ENCODE measurements at regions not wholly inside any gene's neighbourhood (a gene's known extent, or its start where the extent isn't known, plus 50 kb on each side); places are given as distances from the start of the nearest gene placed in this dataset.
A peak's percentile ranks its signal among the peaks of the same experiment; 100 is the strongest.
"Not testable (repeated sequence)": the region's sequence is repeated elsewhere in the genome, so short reads cannot be mapped to it uniquely, and the experiment has no call there.

GRCh38 chr6:109252261-109253041, 129.8 kb downstream of the CD164 start:
- no peak for DNase-seq

- DNase-seq: no peak
These were observed 130.4 kb downstream of the CD164 start for GRCh38 chr6:109251839-109252238.

DNA sequence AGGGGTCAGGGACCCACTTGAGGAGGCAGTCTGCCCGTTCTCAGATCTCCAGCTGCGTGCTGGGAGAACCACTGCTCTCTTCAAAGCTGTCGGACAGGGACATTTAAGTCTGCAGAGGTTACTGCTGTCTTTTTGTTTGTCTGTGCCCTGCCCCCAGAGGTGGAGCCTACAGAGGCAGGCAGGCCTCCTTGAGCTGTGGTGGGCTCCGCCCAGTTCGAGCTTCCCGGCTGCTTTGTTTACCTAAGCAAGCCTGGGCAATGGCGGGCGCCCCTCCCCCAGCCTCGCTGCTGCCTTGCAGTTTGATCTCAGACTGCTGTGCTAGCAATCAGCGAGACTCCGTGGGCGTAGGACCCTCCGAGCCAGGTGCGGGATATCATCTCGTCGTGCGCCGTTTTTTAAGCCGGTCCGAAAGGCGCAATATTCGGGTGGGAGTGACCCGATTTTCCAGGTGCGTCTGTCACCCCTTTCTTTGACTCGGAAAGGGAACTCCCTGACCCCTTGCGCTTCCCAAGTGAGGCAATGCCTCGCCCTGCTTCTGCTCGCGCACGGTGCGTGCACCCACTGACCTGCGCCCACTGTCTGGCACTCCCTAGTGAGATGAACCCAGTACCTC, 131.6 kb downstream of the CD164 start:
- DNase-seq: not testable (repeated sequence)

GRCh38 chr6:109243863-109244825, 138.1 kb downstream of the CD164 start:
- DNase-seq: no peak

DNA sequence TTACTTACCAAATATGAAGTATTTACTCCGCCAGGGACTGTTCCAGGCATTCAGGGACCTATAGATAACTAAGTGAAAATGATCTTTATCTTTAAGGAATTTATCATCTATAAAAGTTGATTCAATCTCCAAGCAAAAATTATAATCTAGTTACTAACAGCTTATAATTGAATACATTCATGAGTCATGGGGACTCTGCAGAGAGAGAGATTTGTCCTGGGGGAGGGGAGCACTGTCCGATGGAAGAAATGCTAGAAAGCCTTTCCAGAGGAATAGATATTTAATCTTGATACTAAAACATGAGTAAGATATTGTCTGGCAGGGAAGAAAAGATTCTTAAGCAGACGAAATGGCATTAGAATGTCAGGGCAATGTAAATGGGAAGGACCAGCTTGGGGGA, 139.3 kb downstream of the CD164 start:
- DNase-seq: no peak

- DNase-seq: no peak
These were observed 140.2 kb downstream of the CD164 start for GRCh38 chr6:109242029-109242428.

DNA sequence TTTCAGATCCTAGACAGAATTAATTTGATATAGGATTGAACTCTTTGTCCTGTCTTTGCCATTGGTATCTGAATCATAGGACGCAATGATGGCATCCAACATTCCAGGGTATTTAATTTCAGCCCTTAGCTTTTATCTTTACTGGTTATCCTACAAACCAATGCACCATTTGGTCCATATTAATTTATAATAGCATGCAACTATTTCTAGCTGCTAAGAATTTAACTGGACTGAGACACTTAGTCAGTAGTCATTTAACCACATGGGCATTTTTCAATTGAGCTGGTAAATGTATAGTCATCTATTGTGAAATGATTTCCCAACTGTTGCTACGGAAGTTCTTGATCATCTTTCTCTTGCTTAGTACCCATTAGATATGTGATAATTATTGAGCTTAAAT, 141.1 kb downstream of the CD164 start:
- DNase-seq: no peak

DNA sequence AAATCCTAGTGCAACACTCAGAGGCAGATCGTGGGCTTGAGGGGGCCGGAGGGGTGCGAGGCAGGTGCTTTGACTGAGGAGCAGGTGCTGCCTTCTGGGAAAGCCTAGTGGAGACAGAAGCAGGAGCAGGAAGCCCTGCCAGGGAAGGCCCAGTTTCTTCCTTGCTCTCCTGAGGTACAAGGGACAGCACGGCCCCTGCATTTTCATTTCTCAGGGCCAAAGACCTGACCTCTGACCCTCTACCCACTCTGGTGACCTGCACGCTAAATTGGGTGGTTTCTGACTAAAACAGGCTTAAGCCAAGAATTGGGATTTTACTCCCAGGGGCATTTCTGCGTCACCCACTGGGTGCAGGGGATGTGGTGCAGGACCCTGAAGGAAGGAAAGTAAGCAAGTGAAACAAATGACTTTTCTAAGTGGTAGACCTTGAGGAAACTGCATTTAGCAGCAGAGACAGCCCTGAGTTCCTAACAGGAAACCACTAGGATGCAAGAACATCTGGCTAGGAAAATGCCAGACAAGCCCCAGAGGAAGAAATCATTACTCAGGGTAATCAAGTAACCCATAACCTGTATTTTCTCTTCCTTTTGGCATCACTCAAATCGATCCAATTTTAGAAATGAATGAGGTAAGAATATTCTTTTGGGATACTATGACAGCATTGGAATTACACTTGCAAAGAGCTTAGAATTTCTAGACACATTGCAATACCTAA, 141.7 kb downstream of the CD164 start:
- no peak for DNase-seq

- DNase-seq: no peak
These were observed 142.5 kb downstream of the CD164 start for GRCh38 chr6:109239651-109240321.

DNA sequence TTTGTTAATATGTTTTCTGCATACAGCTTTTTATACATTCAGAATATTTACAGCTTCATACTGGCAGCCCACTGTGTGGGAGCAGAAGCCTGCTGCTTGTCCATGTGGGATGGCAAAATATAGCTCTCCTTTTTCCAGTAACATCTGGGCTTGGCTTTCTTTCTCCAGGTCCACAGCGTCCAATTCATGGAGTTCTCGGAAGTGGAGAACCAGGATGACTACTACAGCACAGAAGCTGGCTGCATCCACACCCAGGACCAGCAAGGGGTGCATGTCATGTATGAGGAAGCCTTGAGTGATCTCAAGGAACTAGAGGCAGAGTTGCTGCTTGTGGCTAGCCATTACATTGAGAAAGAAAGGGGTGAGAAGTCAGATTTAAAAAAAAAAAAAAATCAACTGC, 143.1 kb downstream of the CD164 start:
- no peak for DNase-seq

- DNase-seq: no peak
These were observed 143.1 kb downstream of the CEP57L1 start for GRCh38 chr6:109238396-109238795.

DNA sequence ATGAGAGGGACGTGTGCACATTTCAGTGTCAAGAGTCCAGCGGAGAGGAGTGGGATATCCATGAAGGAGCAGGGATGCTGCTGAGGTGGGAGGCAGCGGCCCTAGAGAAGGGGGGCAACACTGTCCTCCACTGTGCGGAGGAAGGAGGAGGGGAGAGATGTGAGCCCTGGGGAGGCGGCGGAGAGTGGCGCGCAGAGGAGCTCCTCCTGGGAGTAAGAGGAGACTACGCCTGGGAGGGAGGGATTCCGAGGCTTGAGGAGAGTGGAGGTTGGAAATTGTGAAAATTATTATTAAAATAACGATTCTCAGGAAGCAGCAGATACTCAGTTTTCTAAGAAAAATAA, 142.7 kb downstream of the CEP57L1 start:
- no peak for DNase-seq

DNA sequence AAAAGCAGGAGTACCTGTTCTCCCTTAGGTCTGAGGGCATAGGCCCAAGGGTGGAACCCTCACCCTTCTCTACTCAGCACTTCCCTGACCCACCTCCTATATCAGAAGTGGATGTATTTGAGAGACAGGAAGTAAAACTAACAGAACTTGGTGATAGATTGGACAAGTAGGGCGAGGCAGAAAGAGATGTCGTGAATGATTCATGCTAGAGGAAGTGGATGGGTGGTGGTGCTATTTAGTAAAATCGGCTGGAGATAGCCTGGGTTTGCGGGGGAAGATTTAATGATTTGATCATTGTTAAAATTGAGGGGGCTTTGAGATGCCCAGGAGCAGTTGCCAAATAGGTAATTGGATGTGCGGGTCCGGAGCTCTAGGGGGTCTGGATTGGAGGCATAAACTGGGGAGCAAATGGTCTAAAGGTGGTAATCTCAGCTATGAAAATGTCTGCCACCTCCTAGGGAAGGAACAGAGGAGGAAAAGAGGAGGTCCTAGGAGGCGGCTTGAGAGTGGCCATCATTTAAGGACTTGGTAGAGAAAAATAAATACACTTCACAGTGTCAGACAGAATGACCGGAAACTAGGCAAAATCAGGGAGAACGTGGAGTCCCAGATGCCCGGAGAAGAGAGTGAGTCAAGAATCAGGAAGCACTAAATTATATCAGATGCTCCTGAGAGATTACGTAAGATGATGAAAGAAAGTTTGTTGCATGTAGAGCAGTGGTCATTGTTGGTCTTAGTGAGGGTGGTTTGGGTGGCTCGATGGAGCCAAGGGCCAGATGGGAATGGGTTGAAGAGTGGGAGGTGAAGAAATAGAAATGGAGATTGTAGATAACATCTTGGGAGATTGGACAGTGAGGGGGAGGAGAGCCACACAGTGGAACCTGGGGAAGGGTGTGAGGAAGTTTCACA, 142.0 kb downstream of the CEP57L1 start:
- no peak for DNase-seq

GRCh38 chr6:109236115-109237076, 141.1 kb downstream of the CEP57L1 start:
- peak; percentile 8 for DNase-seq

DNA sequence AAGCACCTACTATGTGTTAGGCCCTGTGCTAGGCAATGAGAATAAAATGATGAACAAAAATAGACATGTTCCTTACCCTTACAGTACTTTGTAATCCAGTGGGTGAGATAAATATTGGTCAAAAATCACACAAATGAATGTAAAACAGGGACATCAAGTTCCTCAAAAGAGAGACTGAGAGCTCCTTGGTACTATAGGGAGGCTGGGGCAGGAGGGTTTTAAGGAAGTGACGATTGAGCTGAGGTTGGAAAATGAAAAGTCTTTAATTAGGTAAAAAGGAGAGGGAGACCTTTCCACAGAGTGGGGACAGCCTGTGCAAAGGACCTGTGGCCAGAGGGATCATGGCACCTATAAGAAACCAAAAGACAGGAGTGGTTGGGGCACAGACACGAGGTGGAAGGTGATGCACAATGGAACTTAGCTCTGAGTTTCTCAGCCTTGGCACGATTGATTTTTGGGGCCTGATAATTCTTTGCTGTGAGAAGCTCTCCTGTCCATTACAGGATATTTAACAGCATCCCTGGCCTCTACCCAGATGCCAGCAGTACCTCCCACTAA, 140.3 kb downstream of the CEP57L1 start:
- DNase-seq: no peak

DNA sequence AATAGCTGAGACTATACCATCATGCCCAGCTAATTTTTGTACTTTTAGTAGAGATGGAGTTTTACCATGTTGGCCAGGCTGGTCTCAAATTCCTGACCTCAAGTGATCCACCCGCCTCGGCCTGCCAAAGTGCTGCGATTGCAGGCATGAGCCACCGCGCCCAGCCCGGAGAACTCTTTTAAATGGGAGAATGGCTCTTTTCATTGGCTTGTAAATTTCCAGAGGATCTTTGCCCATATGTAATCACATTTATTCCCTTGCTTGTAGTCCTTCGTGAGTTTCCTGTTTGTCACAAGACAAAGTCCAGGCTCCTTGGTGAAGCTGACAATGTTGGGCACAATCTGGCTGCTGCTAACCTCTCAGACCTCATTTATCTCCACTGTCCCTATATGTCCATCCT, 135.1 kb downstream of the CEP57L1 start:
- DNase-seq: no peak

GRCh38 chr6:109229536-109229935, 134.2 kb downstream of the CEP57L1 start:
- no peak for DNase-seq

GRCh38 chr6:109227646-109228045, 132.3 kb downstream of the CEP57L1 start:
- no peak for DNase-seq

- DNase-seq: no peak
These were observed 131.0 kb downstream of the CEP57L1 start for GRCh38 chr6:109226353-109226752.

GRCh38 chr6:109225946-109226345, 130.6 kb downstream of the CEP57L1 start:
- no peak for DNase-seq

All from CD4-positive, alpha-beta T cell treated with Interleukin-6 for 4 hours (primary cell).